ENCODE measurements at regions not wholly inside any gene's neighbourhood (a gene's known extent, or its start where the extent isn't known, plus 50 kb on each side); places are given as distances from the start of the nearest gene placed in this dataset.

- Histone ChIP-seq H3K9me3 (ENCODE audit: control insufficient read depth in 2 of 2, low read length in 2 of 2) (no peaks in the 10 kb centered on the region), H3K27ac (ENCODE audit: low read depth in 2 of 2, low read length in 2 of 2) (no peak overlapping the region), H3K36me3 (ENCODE audit: control insufficient read depth in 2 of 2, insufficient read depth in 2 of 2, low read length in 2 of 2) (no peaks in the 10 kb centered on the region), H3K4me3 (ENCODE audit: low read length in 2 of 2) (no peak overlapping the region), H3K4me1 (ENCODE audit: control insufficient read depth in 2 of 2, insufficient read depth in 2 of 2, low read length in 2 of 2) (no peaks in the 10 kb centered on the region), H3K9ac (ENCODE audit: low read depth in 1 of 2, low read length in 2 of 2) (no peak overlapping the region), H3K27me3 (ENCODE audit: control insufficient read depth in 2 of 2, insufficient read depth in 2 of 2, low read length in 2 of 2) (no peaks in the 10 kb centered on the region)
Observed at GRCh38 chr14:86533834-86534233, 1003.9 kb downstream of the FLRT2 start.

- H3K9me3 ChIP-seq (ENCODE audit: control insufficient read depth in 2 of 2, low read length in 2 of 2), result no peaks in the 10 kb centered on the region
- no peaks in the 10 kb centered on the region for H3K36me3 ChIP-seq (ENCODE audit: control insufficient read depth in 2 of 2, insufficient read depth in 2 of 2, low read length in 2 of 2)
- no peaks in the 10 kb centered on the region for H3K4me1 ChIP-seq (ENCODE audit: control insufficient read depth in 2 of 2, insufficient read depth in 2 of 2, low read length in 2 of 2)
- H3K9ac ChIP-seq (ENCODE audit: low read depth in 1 of 2, low read length in 2 of 2), result no peak overlapping the region
- no peak overlapping the region for H3K27ac ChIP-seq (ENCODE audit: low read depth in 2 of 2, low read length in 2 of 2)
- no peaks in the 10 kb centered on the region for H3K27me3 ChIP-seq (ENCODE audit: control insufficient read depth in 2 of 2, insufficient read depth in 2 of 2, low read length in 2 of 2)
- H3K4me3 ChIP-seq (ENCODE audit: low read length in 2 of 2), result no peak overlapping the region
Observed at GRCh38 chr14:86532219-86532618, 1002.3 kb downstream of the FLRT2 start.

GRCh38 chr14:86530457-86530856 is 1000.5 kb downstream of the FLRT2 start:
- no peak overlapping the region for H3K4me3 ChIP-seq (ENCODE audit: low read length in 2 of 2)
- no peaks in the 10 kb centered on the region for H3K36me3 ChIP-seq (ENCODE audit: control insufficient read depth in 2 of 2, insufficient read depth in 2 of 2, low read length in 2 of 2)
- no peak overlapping the region for H3K9ac ChIP-seq (ENCODE audit: low read depth in 1 of 2, low read length in 2 of 2)

GRCh38 chr14:86527312-86527711 is 997.4 kb downstream of the FLRT2 start:
- H3K9ac ChIP-seq (ENCODE audit: low read depth in 1 of 2, low read length in 2 of 2), result no peak overlapping the region

More at GRCh38 chr14:86530457-86530856, 1000.5 kb downstream of the FLRT2 start:
- Histone ChIP-seq H3K9me3 (ENCODE audit: control insufficient read depth in 2 of 2, low read length in 2 of 2) (no peaks in the 10 kb centered on the region), H3K4me1 (ENCODE audit: control insufficient read depth in 2 of 2, insufficient read depth in 2 of 2, low read length in 2 of 2) (no peaks in the 10 kb centered on the region), H3K27me3 (ENCODE audit: control insufficient read depth in 2 of 2, insufficient read depth in 2 of 2, low read length in 2 of 2) (no peaks in the 10 kb centered on the region), H3K27ac (ENCODE audit: low read depth in 2 of 2, low read length in 2 of 2) (no peak overlapping the region)

GRCh38 chr14:86525673-86526072 is 995.7 kb downstream of the FLRT2 start:
- H3K27ac ChIP-seq (ENCODE audit: low read depth in 2 of 2, low read length in 2 of 2), result no peak overlapping the region
- no peaks in the 10 kb centered on the region for H3K27me3 ChIP-seq (ENCODE audit: control insufficient read depth in 2 of 2, insufficient read depth in 2 of 2, low read length in 2 of 2)
- H3K36me3 ChIP-seq (ENCODE audit: control insufficient read depth in 2 of 2, insufficient read depth in 2 of 2, low read length in 2 of 2), result no peaks in the 10 kb centered on the region
- H3K4me3 ChIP-seq (ENCODE audit: low read length in 2 of 2), result no peak overlapping the region
- H3K4me1 ChIP-seq (ENCODE audit: control insufficient read depth in 2 of 2, insufficient read depth in 2 of 2, low read length in 2 of 2), result no peaks in the 10 kb centered on the region
- no peak overlapping the region for H3K9ac ChIP-seq (ENCODE audit: low read depth in 1 of 2, low read length in 2 of 2)
- H3K9me3 ChIP-seq (ENCODE audit: control insufficient read depth in 2 of 2, low read length in 2 of 2), result no peaks in the 10 kb centered on the region

More at GRCh38 chr14:86527312-86527711, 997.4 kb downstream of the FLRT2 start:
- no peaks in the 10 kb centered on the region for H3K27me3 ChIP-seq (ENCODE audit: control insufficient read depth in 2 of 2, insufficient read depth in 2 of 2, low read length in 2 of 2)
- no peaks in the 10 kb centered on the region for H3K9me3 ChIP-seq (ENCODE audit: control insufficient read depth in 2 of 2, low read length in 2 of 2)
- no peaks in the 10 kb centered on the region for H3K36me3 ChIP-seq (ENCODE audit: control insufficient read depth in 2 of 2, insufficient read depth in 2 of 2, low read length in 2 of 2)
- H3K27ac ChIP-seq (ENCODE audit: low read depth in 2 of 2, low read length in 2 of 2), result no peak overlapping the region
- no peaks in the 10 kb centered on the region for H3K4me1 ChIP-seq (ENCODE audit: control insufficient read depth in 2 of 2, insufficient read depth in 2 of 2, low read length in 2 of 2)
- no peak overlapping the region for H3K4me3 ChIP-seq (ENCODE audit: low read length in 2 of 2)

- Histone ChIP-seq H3K4me3 (ENCODE audit: low read length in 2 of 2) (no peak overlapping the region), H3K27ac (ENCODE audit: low read depth in 2 of 2, low read length in 2 of 2) (no peak overlapping the region), H3K36me3 (ENCODE audit: control insufficient read depth in 2 of 2, insufficient read depth in 2 of 2, low read length in 2 of 2) (no peaks in the 10 kb centered on the region), H3K9me3 (ENCODE audit: control insufficient read depth in 2 of 2, low read length in 2 of 2) (no peaks in the 10 kb centered on the region), H3K27me3 (ENCODE audit: control insufficient read depth in 2 of 2, insufficient read depth in 2 of 2, low read length in 2 of 2) (no peaks in the 10 kb centered on the region), H3K4me1 (ENCODE audit: control insufficient read depth in 2 of 2, insufficient read depth in 2 of 2, low read length in 2 of 2) (no peaks in the 10 kb centered on the region), H3K9ac (ENCODE audit: low read depth in 1 of 2, low read length in 2 of 2) (no peak overlapping the region)
Observed at GRCh38 chr14:86521843-86522242, 991.9 kb downstream of the FLRT2 start.

GRCh38 chr14:86521031-86521730 is 991.2 kb downstream of the FLRT2 start:
- no peak overlapping the region for H3K27ac ChIP-seq (ENCODE audit: low read depth in 2 of 2, low read length in 2 of 2)

GRCh38 chr14:86518298-86518697 is 988.4 kb downstream of the FLRT2 start:
- no peak overlapping the region for H3K9ac ChIP-seq (ENCODE audit: low read depth in 1 of 2, low read length in 2 of 2)
- H3K4me1 ChIP-seq (ENCODE audit: control insufficient read depth in 2 of 2, insufficient read depth in 2 of 2, low read length in 2 of 2), result no peaks in the 10 kb centered on the region
- no peak overlapping the region for H3K27ac ChIP-seq (ENCODE audit: low read depth in 2 of 2, low read length in 2 of 2)
- H3K4me3 ChIP-seq (ENCODE audit: low read length in 2 of 2), result no peak overlapping the region
- H3K9me3 ChIP-seq (ENCODE audit: control insufficient read depth in 2 of 2, low read length in 2 of 2), result no peaks in the 10 kb centered on the region
- H3K36me3 ChIP-seq (ENCODE audit: control insufficient read depth in 2 of 2, insufficient read depth in 2 of 2, low read length in 2 of 2), result no peaks in the 10 kb centered on the region
- H3K27me3 ChIP-seq (ENCODE audit: control insufficient read depth in 2 of 2, insufficient read depth in 2 of 2, low read length in 2 of 2), result no peaks in the 10 kb centered on the region

More at GRCh38 chr14:86521031-86521730, 991.2 kb downstream of the FLRT2 start:
- Histone ChIP-seq H3K9ac (ENCODE audit: low read depth in 1 of 2, low read length in 2 of 2) (no peak overlapping the region), H3K36me3 (ENCODE audit: control insufficient read depth in 2 of 2, insufficient read depth in 2 of 2, low read length in 2 of 2) (no peaks in the 10 kb centered on the region), H3K27me3 (ENCODE audit: control insufficient read depth in 2 of 2, insufficient read depth in 2 of 2, low read length in 2 of 2) (no peaks in the 10 kb centered on the region), H3K9me3 (ENCODE audit: control insufficient read depth in 2 of 2, low read length in 2 of 2) (no peaks in the 10 kb centered on the region), H3K4me1 (ENCODE audit: control insufficient read depth in 2 of 2, insufficient read depth in 2 of 2, low read length in 2 of 2) (no peaks in the 10 kb centered on the region), H3K4me3 (ENCODE audit: low read length in 2 of 2) (no peak overlapping the region)

- Histone ChIP-seq H3K4me3 (ENCODE audit: low read length in 2 of 2) (no peak overlapping the region), H3K36me3 (ENCODE audit: control insufficient read depth in 2 of 2, insufficient read depth in 2 of 2, low read length in 2 of 2) (no peaks in the 10 kb centered on the region), H3K9me3 (ENCODE audit: control insufficient read depth in 2 of 2, low read length in 2 of 2) (no peaks in the 10 kb centered on the region), H3K4me1 (ENCODE audit: control insufficient read depth in 2 of 2, insufficient read depth in 2 of 2, low read length in 2 of 2) (no peaks in the 10 kb centered on the region), H3K9ac (ENCODE audit: low read depth in 1 of 2, low read length in 2 of 2) (no peak overlapping the region), H3K27ac (ENCODE audit: low read depth in 2 of 2, low read length in 2 of 2) (no peak overlapping the region), H3K27me3 (ENCODE audit: control insufficient read depth in 2 of 2, insufficient read depth in 2 of 2, low read length in 2 of 2) (no peaks in the 10 kb centered on the region)
Observed at GRCh38 chr14:86515195-86515594, 985.3 kb downstream of the FLRT2 start.

GRCh38 chr14:86513564-86513963 is 983.6 kb downstream of the FLRT2 start:
- Histone ChIP-seq H3K9me3 (ENCODE audit: control insufficient read depth in 2 of 2, low read length in 2 of 2) (no peaks in the 10 kb centered on the region), H3K27ac (ENCODE audit: low read depth in 2 of 2, low read length in 2 of 2) (no peak overlapping the region), H3K4me3 (ENCODE audit: low read length in 2 of 2) (no peak overlapping the region), H3K27me3 (ENCODE audit: control insufficient read depth in 2 of 2, insufficient read depth in 2 of 2, low read length in 2 of 2) (no peaks in the 10 kb centered on the region), H3K36me3 (ENCODE audit: control insufficient read depth in 2 of 2, insufficient read depth in 2 of 2, low read length in 2 of 2) (no peaks in the 10 kb centered on the region), H3K9ac (ENCODE audit: low read depth in 1 of 2, low read length in 2 of 2) (no peak overlapping the region), H3K4me1 (ENCODE audit: control insufficient read depth in 2 of 2, insufficient read depth in 2 of 2, low read length in 2 of 2) (no peaks in the 10 kb centered on the region)
